Activated T-helper 2 cell treated with anti-CD3 and anti-CD28 coated beads, Interferon-gamma antibody, Interleukin-2, Interleukin-4, amounts not matched to agents 10 μg/mL and 5 μg/mL and 100 μg/mL, durations not matched to agents 14 hours and 24 hours and 36 hours (primary cell): ENCODE measurements at regions not wholly inside any gene's neighbourhood (a gene's known extent, or its start where the extent isn't known, plus 50 kb on each side); places are given as distances from the start of the nearest gene placed in this dataset.

Experiments used
- DNase-seq: peaks from one replicate; pipeline ENCODE4 v3.0.0; 2021; ENCODE audit warnings: low spot score
- H3K27ac Mint-ChIP-seq: one replicate; pipeline ENCODE4 v1.8.0; 2021; ENCODE audit warnings: mixed read lengths
- H3K27me3 Mint-ChIP-seq: one replicate; pipeline ENCODE4 v1.8.0; 2021; ENCODE audit warnings: low read depth, mixed read lengths
- H3K36me3 Mint-ChIP-seq: one replicate; pipeline ENCODE4 v1.8.0; 2021; ENCODE audit warnings: low read depth, mixed read lengths
- H3K4me1 Mint-ChIP-seq: one replicate; pipeline ENCODE4 v1.8.0; 2021; ENCODE audit warnings: low read depth, mixed read lengths
- H3K4me3 Mint-ChIP-seq: one replicate; pipeline ENCODE4 v1.8.0; 2021; ENCODE audit warnings: low read depth, mild to moderate bottlenecking, moderate library complexity, mixed read lengths
- H3K9me3 Mint-ChIP-seq: one replicate; pipeline ENCODE4 v1.8.0; 2021; ENCODE audit warnings: mixed read lengths
- intact Hi-C: fragments of 100-400 bp; cut with micrococcal nuclease; formaldehyde crosslinking; loops from one replicate; pipeline ENCODE4 v1.15.1; 2023

DNA sequence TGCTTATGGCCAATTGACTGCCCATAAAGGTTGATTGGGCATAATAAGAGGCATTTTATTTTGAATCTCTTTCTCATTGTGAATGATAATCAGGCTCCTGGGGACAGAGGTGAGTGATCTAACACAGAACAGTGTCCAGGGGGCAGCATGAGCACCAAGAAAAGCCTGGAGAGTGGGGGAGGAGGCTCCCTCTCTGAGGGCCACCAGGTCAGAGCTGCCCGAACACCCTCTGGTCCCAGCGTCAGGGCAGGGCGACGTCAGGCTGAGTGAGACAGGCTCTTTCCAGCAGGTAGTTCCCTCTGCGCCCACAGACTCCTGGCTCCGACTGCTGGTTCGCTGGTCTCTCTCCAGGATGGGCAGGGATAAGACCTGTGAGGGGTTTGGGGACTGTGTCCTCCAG lies 250.2 kb upstream of the C1orf174 start:
- no peaks in the 10 kb centered on the region for H3K4me1 Mint-ChIP-seq
- no peak overlapping the region for H3K27ac Mint-ChIP-seq
- no peak overlapping the region for H3K4me3 Mint-ChIP-seq
- no peaks in the 10 kb centered on the region for H3K27me3 Mint-ChIP-seq
- DNase-seq = no peak
- intact Hi-C loops = no loop called here
- H3K36me3 Mint-ChIP-seq = no peaks in the 10 kb centered on the region
- no peaks in the 10 kb centered on the region for H3K9me3 Mint-ChIP-seq

GRCh38 chr1:4152266-4152665 lies 252.2 kb upstream of the C1orf174 start:
- Mint-ChIP-seq H3K4me3 (no peak overlapping the region), H3K27ac (no peak overlapping the region), H3K27me3 (no peaks in the 10 kb centered on the region), H3K9me3 (no peaks in the 10 kb centered on the region), H3K4me1 (no peaks in the 10 kb centered on the region), H3K36me3 (no peaks in the 10 kb centered on the region)
- intact Hi-C loops = no loop called here
- no peak for DNase-seq

DNA sequence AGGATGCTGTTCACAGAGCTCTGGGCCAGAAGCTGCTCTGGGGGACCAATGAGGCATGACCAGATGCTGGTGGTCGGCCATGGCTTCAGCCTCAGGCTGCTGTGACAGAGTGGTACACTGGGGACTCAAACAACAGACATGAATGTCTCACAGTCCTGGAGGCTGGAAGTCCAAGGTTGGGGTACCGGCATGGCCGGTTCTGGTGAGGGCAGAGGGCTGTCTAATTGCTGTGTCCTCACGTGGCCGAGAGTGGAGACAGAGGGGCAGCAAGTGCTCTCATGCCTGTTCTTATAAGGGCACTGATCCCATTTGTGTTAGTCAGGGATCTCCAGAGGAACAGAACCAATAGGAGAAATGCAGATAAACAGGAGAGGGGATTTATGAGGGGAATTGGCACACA lies 253.5 kb upstream of the C1orf174 start:
- Mint-ChIP-seq H3K36me3 (no peaks in the 10 kb centered on the region), H3K4me1 (no peaks in the 10 kb centered on the region), H3K27me3 (no peaks in the 10 kb centered on the region), H3K9me3 (no peaks in the 10 kb centered on the region), H3K27ac (no peak overlapping the region), H3K4me3 (no peak overlapping the region)
- intact Hi-C loops = no loop called here
- no peak for DNase-seq

DNA sequence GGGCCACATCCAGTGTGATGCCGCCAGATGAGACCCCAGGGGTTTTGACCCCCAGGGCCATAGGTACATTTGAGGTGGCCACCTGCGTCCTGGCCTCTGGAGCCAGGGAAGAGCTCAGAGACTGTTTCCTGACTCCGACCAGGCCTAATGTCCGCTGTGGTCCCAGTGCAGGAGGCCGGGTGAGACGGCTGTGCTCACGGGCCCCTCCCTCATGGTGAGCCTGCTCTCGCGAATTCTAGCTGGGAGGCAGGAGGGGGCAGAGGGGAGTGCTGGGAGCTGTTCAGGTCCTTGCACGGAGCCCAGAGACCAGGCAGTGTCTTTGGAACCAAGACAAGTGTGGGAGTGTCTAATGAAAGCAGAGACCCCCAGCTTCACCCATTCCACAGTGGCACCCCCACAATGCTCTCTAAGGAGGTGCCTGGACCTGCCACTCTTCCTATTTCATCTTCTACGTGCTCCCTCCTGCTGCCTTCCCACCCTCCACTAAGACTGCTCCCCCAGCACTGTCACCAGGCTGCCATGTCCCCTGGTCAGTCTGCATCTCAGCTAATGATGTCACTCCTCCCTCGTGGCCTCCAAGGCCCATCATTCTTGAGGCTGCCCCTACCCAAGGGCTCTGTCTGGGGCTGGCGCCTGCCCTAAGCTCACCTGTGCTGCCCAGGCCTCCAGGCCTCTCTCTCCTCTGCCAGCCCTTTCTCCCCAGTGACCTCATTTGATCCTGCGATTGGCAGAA lies 256.3 kb upstream of the C1orf174 start:
- Mint-ChIP-seq H3K27ac (no peak overlapping the region), H3K9me3 (no peaks in the 10 kb centered on the region), H3K36me3 (no peaks in the 10 kb centered on the region), H3K4me3 (no peak overlapping the region), H3K27me3 (no peaks in the 10 kb centered on the region), H3K4me1 (no peaks in the 10 kb centered on the region)
- no peak for DNase-seq
- intact Hi-C loops = no loop called here

DNA sequence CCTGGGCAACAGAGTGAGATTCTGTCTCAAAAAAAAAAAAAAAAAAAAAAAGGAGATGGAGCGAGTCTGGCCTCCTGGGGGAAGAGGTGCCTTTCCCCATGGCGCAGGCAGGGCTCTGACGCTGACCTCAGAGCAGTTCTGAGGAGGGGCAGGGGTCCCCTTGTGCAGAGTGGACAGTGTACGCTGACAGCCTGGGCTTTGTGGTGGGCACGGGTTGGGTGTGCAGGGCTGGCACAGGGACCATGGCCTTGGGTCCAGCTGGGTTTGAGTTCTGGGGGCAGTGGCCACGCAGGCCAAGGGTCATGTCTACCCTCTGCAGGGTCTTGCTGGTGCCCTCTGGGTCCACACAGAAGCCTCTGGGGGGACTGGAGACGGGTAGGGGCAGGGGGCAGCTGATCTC lies 260.1 kb upstream of the C1orf174 start:
- no peaks in the 10 kb centered on the region for H3K4me1 Mint-ChIP-seq
- no peak overlapping the region for H3K4me3 Mint-ChIP-seq
- H3K9me3 Mint-ChIP-seq = no peaks in the 10 kb centered on the region
- H3K27me3 Mint-ChIP-seq = no peaks in the 10 kb centered on the region
- no peaks in the 10 kb centered on the region for H3K36me3 Mint-ChIP-seq
- DNase-seq = no peak
- H3K27ac Mint-ChIP-seq = no peak overlapping the region
- intact Hi-C loops = no loop called here

GRCh38 chr1:4161366-4162006 lies 261.4 kb upstream of the C1orf174 start:
- Mint-ChIP-seq H3K4me1 (no peaks in the 10 kb centered on the region), H3K4me3 (no peak overlapping the region), H3K27me3 (no peaks in the 10 kb centered on the region), H3K9me3 (no peaks in the 10 kb centered on the region), H3K27ac (no peak overlapping the region), H3K36me3 (no peaks in the 10 kb centered on the region)
- intact Hi-C loops = no loop called here
- DNase-seq = no peak

DNA sequence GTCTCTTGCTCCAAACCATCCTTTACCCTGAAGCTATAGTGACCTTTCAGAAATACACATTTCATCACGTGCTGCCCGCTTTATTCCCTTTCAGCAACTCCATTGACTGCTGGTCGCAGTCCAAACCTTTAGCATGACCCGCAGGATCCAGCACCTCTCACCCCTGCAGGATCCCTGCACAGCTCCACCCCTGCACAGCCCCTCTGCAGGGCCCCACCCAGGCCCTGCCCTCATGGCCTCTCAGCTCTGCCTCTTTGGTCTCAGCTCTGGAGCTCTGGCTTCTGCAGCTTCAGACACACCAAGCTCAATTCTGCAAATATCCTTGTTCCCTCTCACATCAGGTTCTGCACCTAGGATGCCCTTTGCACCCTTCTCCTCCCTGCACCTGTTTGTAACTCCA lies 264.9 kb upstream of the C1orf174 start:
- H3K4me3 Mint-ChIP-seq = no peak overlapping the region
- intact Hi-C loops = no loop called here
- DNase-seq = no peak
- H3K36me3 Mint-ChIP-seq = no peaks in the 10 kb centered on the region
- no peak overlapping the region for H3K27ac Mint-ChIP-seq
- H3K4me1 Mint-ChIP-seq = no peaks in the 10 kb centered on the region
- no peaks in the 10 kb centered on the region for H3K9me3 Mint-ChIP-seq
- no peaks in the 10 kb centered on the region for H3K27me3 Mint-ChIP-seq

- Mint-ChIP-seq H3K27ac (no peak overlapping the region), H3K4me3 (no peak overlapping the region), H3K4me1 (no peaks in the 10 kb centered on the region), H3K36me3 (no peaks in the 10 kb centered on the region), H3K9me3 (no peaks in the 10 kb centered on the region), H3K27me3 (no peaks in the 10 kb centered on the region)
- intact Hi-C loops = no loop called here
- DNase-seq = no peak
These were observed 265.7 kb upstream of the C1orf174 start for GRCh38 chr1:4165686-4166300.

- Mint-ChIP-seq H3K4me3 (no peak overlapping the region), H3K9me3 (no peaks in the 10 kb centered on the region), H3K27me3 (no peaks in the 10 kb centered on the region), H3K36me3 (no peaks in the 10 kb centered on the region), H3K27ac (no peak overlapping the region), H3K4me1 (no peaks in the 10 kb centered on the region)
- intact Hi-C loops = no loop called here
- DNase-seq = no peak
These were observed 266.6 kb upstream of the C1orf174 start for GRCh38 chr1:4166713-4167112.

GRCh38 chr1:4169991-4170390 lies 269.9 kb upstream of the C1orf174 start:
- intact Hi-C loops = no loop called here
- H3K9me3 Mint-ChIP-seq = no peaks in the 10 kb centered on the region
- H3K4me3 Mint-ChIP-seq = no peak overlapping the region
- H3K27me3 Mint-ChIP-seq = no peaks in the 10 kb centered on the region
- H3K27ac Mint-ChIP-seq = no peak overlapping the region
- no peaks in the 10 kb centered on the region for H3K4me1 Mint-ChIP-seq
- no peaks in the 10 kb centered on the region for H3K36me3 Mint-ChIP-seq
- DNase-seq = no peak

- Mint-ChIP-seq H3K36me3 (no peaks in the 10 kb centered on the region), H3K4me1 (no peaks in the 10 kb centered on the region), H3K4me3 (no peak overlapping the region), H3K9me3 (no peaks in the 10 kb centered on the region), H3K27ac (no peak overlapping the region), H3K27me3 (no peaks in the 10 kb centered on the region)
- no peak for DNase-seq
- intact Hi-C loops = no loop called here
These were observed 270.7 kb upstream of the C1orf174 start for GRCh38 chr1:4170548-4171340.

DNA sequence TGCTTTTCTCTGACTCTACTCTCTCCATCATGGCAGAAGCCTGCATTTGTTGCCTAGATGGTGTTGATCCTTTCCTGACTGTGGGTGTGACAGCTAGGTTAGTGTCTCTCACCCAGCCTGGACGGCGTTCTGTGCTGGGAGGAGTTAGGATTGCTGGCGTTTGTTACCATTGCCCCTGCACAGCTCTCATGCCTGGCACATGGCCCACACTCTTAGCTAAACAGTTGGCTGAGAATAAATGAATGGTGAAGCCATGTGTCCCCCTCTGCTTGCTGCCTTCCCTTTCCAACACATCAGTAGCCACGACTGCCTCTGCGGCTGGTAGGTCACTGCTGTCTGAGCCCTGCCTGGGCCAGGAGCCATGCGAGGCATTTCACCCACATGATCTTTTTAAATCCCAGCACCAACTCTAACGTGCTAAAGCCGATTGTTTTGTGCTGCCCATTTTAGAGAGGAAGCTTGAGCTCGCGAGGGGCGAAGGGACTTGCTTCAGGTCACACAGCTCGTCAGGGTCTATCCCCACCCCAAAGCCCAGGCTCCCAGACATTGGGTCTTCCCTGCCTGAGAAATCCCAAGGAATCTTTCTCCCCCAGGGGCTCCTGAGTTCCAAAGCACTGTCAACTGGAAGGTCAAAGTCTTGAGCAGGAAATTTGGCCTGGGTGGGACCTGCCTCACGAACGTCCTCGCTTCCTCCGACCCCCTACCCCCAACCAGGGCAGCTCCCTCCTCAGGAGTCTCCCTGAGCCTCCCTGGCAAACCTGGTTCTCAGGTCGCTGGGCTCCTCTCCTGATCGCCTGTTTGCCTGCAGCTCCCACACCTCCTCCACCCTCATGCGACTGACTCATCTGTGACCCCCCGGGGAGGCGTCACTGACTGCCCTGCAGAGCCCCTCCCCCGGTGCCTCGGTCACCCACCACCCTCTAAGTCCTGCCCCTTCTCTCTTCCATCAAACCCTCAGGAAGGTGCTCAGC lies 271.7 kb upstream of the C1orf174 start:
- no peaks in the 10 kb centered on the region for H3K4me1 Mint-ChIP-seq
- intact Hi-C loops = no loop called here
- no peaks in the 10 kb centered on the region for H3K9me3 Mint-ChIP-seq
- H3K27me3 Mint-ChIP-seq = no peaks in the 10 kb centered on the region
- no peaks in the 10 kb centered on the region for H3K36me3 Mint-ChIP-seq
- no peak overlapping the region for H3K27ac Mint-ChIP-seq
- H3K4me3 Mint-ChIP-seq = no peak overlapping the region
- DNase-seq = no peak
